ENCODE measurements at regions not wholly inside any gene's neighbourhood (a gene's known extent, or its start where the extent isn't known, plus 50 kb on each side); places are given as distances from the start of the nearest gene placed in this dataset.

DNA sequence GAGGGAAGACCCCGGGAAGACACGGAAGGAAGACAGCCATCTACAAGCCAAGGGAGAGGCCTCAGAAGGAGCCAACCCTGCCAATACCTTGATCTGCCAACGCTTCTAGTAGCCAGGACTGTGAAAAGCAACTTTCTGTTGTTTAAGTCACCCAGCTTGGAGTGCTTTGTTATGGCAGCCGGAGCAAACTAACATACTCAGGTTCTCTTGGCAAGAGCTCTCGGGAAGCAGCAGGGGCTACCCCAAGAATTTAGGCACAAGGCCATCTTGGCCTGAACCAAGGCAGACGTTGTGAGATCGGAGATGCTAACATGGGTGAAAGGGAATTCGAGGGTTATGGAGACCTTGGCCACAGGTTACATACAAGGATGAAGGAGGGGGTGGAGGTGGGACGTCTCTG is 78.6 kb upstream of the KLHL29 start:
- POLR2A ChIA-PET: no interaction called here
- peaks cover 5% of the 10 kb centered on the region; the same call in 1 of the 2 replicates for H3K9me3 Mint-ChIP-seq
- H3K27me3 Mint-ChIP-seq (ENCODE audit: low read depth): peaks cover 3% of the 10 kb centered on the region
- ATAC-seq (no peak), DNase-seq (ENCODE audit: low spot score) (no peak)
- peaks cover 6% of the 10 kb centered on the region; the same call in 1 of the 2 replicates for H3K4me1 Mint-ChIP-seq
- TF ChIP-seq, protein P1, sequence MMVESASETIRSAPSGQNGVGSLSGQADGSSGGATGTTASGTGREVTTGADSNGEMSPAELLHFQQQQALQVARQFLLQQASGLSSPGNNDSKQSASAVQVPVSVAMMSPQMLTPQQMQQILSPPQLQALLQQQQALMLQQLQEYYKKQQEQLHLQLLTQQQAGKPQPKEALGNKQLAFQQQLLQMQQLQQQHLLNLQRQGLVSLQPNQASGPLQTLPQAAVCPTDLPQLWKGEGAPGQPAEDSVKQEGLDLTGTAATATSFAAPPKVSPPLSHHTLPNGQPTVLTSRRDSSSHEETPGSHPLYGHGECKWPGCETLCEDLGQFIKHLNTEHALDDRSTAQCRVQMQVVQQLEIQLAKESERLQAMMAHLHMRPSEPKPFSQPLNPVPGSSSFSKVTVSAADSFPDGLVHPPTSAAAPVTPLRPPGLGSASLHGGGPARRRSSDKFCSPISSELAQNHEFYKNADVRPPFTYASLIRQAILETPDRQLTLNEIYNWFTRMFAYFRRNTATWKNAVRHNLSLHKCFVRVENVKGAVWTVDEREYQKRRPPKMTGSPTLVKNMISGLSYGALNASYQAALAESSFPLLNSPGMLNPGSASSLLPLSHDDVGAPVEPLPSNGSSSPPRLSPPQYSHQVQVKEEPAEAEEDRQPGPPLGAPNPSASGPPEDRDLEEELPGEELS (CRISPR knock-in tag; IDR thresholded peaks at IDR 0.05): no peak
- TF ChIP-seq, protein P2, sequence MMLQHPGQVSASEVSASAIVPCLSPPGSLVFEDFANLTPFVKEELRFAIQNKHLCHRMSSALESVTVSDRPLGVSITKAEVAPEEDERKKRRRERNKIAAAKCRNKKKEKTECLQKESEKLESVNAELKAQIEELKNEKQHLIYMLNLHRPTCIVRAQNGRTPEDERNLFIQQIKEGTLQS (CRISPR knock-in tag; conservative IDR thresholded peaks at IDR 0.05): no peak
- TF ChIP-seq CREB1 (CRISPR knock-in tag; IDR thresholded peaks at IDR 0.05): no peak
- TF ChIP-seq ATF1 (CRISPR knock-in tag; IDR thresholded peaks at IDR 0.05): no peak
- TF ChIP-seq, protein P3, sequence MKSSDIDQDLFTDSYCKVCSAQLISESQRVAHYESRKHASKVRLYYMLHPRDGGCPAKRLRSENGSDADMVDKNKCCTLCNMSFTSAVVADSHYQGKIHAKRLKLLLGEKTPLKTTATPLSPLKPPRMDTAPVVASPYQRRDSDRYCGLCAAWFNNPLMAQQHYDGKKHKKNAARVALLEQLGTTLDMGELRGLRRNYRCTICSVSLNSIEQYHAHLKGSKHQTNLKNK (CRISPR knock-in tag; IDR thresholded peaks at IDR 0.05): no peak
- TF ChIP-seq, protein P4, sequence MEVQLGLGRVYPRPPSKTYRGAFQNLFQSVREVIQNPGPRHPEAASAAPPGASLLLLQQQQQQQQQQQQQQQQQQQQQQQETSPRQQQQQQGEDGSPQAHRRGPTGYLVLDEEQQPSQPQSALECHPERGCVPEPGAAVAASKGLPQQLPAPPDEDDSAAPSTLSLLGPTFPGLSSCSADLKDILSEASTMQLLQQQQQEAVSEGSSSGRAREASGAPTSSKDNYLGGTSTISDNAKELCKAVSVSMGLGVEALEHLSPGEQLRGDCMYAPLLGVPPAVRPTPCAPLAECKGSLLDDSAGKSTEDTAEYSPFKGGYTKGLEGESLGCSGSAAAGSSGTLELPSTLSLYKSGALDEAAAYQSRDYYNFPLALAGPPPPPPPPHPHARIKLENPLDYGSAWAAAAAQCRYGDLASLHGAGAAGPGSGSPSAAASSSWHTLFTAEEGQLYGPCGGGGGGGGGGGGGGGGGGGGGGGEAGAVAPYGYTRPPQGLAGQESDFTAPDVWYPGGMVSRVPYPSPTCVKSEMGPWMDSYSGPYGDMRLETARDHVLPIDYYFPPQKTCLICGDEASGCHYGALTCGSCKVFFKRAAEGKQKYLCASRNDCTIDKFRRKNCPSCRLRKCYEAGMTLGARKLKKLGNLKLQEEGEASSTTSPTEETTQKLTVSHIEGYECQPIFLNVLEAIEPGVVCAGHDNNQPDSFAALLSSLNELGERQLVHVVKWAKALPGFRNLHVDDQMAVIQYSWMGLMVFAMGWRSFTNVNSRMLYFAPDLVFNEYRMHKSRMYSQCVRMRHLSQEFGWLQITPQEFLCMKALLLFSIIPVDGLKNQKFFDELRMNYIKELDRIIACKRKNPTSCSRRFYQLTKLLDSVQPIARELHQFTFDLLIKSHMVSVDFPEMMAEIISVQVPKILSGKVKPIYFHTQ (CRISPR knock-in tag; IDR thresholded peaks at IDR 0.05): no peak
- no peak for TF ChIP-seq MYBL2 (CRISPR knock-in tag; IDR thresholded peaks at IDR 0.05)
- no peak for TF ChIP-seq CBFB (CRISPR knock-in tag; IDR thresholded peaks at IDR 0.05; ENCODE audit: low read depth)
- no peaks in the 10 kb centered on the region for H3K36me3 Mint-ChIP-seq
- no peak overlapping the region for H3K4me3 Mint-ChIP-seq
- CTCF ChIA-PET: no interaction called here
- H3K27ac Mint-ChIP-seq: no peak overlapping the region

DNA sequence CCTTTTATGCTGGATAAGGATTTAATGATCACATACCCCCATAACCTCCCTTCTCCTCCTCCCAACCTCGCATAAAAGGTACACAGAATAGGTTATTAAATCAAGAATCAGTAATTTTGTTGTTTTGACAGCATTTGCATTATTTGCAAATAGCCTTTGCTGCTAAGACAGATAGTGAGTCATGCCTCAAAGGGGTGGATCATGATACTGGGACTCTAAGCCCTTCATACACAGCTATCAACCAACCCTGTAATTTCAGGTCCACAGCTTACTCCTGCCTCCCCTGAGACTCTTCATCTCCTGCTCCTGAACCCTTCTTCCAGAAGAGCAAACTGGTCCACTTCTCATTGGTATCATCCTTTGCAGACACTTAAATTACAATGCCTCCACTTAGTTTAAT is 73.8 kb upstream of the KLHL29 start:
- no peak for TF ChIP-seq NR2C2 (CRISPR knock-in tag; IDR thresholded peaks at IDR 0.05)
- TF ChIP-seq, protein P5, sequence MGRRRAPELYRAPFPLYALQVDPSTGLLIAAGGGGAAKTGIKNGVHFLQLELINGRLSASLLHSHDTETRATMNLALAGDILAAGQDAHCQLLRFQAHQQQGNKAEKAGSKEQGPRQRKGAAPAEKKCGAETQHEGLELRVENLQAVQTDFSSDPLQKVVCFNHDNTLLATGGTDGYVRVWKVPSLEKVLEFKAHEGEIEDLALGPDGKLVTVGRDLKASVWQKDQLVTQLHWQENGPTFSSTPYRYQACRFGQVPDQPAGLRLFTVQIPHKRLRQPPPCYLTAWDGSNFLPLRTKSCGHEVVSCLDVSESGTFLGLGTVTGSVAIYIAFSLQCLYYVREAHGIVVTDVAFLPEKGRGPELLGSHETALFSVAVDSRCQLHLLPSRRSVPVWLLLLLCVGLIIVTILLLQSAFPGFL (CRISPR knock-in tag; IDR thresholded peaks at IDR 0.05; ENCODE audit: borderline replicate concordance): no peak
- TF ChIP-seq, protein P6, sequence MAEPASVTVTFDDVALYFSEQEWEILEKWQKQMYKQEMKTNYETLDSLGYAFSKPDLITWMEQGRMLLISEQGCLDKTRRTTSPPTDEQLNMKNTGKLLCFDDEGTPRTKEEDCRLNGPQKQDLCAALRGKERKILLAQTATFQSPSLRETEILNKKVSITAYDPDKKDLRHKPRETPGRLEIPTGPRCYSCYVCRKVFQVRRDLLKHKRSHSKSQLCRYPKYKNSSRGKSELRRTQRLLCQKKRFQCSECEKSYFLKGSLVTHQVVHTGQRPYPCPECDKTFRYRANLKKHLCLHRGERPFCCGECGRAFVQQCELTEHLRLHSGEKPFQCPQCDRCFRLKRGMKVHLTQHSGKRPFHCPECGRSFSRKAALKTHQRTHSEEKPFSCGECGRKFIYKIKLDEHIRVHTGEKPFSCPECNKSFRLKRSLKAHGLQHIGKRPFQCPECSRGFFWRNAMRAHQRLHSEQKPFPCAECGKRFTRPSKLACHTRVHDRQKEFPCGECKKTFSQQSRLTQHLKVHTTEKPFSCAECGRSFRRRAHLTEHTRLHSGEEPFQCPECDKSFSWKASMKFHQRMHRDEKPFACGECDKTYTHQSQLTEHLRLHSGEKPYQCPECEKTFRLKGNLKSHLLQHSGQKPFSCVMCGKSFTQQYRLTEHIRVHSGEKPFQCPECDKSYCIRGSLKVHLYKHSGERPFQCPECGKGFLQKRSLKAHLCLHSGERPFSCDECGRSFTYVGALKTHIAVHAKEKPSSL (CRISPR knock-in tag; conservative IDR thresholded peaks at IDR 0.05): no peak
- TF ChIP-seq ETV6 (CRISPR knock-in tag; IDR thresholded peaks at IDR 0.05): no peak
- TF ChIP-seq, protein P7, sequence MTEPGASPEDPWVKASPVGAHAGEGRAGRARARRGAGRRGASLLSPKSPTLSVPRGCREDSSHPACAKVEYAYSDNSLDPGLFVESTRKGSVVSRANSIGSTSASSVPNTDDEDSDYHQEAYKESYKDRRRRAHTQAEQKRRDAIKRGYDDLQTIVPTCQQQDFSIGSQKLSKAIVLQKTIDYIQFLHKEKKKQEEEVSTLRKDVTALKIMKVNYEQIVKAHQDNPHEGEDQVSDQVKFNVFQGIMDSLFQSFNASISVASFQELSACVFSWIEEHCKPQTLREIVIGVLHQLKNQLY (CRISPR knock-in tag; IDR thresholded peaks at IDR 0.05): no peak
- TF ChIP-seq, protein P8, sequence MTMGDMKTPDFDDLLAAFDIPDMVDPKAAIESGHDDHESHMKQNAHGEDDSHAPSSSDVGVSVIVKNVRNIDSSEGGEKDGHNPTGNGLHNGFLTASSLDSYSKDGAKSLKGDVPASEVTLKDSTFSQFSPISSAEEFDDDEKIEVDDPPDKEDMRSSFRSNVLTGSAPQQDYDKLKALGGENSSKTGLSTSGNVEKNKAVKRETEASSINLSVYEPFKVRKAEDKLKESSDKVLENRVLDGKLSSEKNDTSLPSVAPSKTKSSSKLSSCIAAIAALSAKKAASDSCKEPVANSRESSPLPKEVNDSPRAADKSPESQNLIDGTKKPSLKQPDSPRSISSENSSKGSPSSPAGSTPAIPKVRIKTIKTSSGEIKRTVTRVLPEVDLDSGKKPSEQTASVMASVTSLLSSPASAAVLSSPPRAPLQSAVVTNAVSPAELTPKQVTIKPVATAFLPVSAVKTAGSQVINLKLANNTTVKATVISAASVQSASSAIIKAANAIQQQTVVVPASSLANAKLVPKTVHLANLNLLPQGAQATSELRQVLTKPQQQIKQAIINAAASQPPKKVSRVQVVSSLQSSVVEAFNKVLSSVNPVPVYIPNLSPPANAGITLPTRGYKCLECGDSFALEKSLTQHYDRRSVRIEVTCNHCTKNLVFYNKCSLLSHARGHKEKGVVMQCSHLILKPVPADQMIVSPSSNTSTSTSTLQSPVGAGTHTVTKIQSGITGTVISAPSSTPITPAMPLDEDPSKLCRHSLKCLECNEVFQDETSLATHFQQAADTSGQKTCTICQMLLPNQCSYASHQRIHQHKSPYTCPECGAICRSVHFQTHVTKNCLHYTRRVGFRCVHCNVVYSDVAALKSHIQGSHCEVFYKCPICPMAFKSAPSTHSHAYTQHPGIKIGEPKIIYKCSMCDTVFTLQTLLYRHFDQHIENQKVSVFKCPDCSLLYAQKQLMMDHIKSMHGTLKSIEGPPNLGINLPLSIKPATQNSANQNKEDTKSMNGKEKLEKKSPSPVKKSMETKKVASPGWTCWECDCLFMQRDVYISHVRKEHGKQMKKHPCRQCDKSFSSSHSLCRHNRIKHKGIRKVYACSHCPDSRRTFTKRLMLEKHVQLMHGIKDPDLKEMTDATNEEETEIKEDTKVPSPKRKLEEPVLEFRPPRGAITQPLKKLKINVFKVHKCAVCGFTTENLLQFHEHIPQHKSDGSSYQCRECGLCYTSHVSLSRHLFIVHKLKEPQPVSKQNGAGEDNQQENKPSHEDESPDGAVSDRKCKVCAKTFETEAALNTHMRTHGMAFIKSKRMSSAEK (CRISPR knock-in tag; IDR thresholded peaks at IDR 0.05; ENCODE audit: borderline replicate concordance): no peak
- TF ChIP-seq KAT7 (CRISPR knock-in tag; IDR thresholded peaks at IDR 0.05; ENCODE audit: borderline replicate concordance): no peak
- TF ChIP-seq TEAD1 (CRISPR knock-in tag; IDR thresholded peaks at IDR 0.05): no peak
- no peak for TF ChIP-seq SMAD4 (CRISPR knock-in tag; IDR thresholded peaks at IDR 0.05)
- Mint-ChIP-seq H3K4me1 (no peaks in the 10 kb centered on the region), H3K27ac (no peak overlapping the region), H3K36me3 (no peaks in the 10 kb centered on the region), H3K27me3 (ENCODE audit: low read depth) (no peaks in the 10 kb centered on the region; the same call in 1 of the 2 replicates), H3K9me3 (peaks cover 5% of the 10 kb centered on the region; the same call in 1 of the 2 replicates), H3K4me3 (no peak overlapping the region)
- CTCF ChIA-PET: no interaction called here
- POLR2A ChIA-PET: no interaction called here
- DNase-seq (ENCODE audit: low spot score): no peak
- ATAC-seq: no peak

All from WTC11 (cell line).